ENCODE measurements at regions not wholly inside any gene's neighbourhood (a gene's known extent, or its start where the extent isn't known, plus 50 kb on each side); places are given as distances from the start of the nearest gene placed in this dataset.

- POLR2A ChIA-PET = no interaction called here
- DNase-seq (ENCODE audit: extremely low spot score) = no peak
- CTCF ChIA-PET = interaction anchor here (2.3 kb wide), 1 partner anchor 13 kb away, joined by 5 read pairs; no protein-coding TSS in a partner anchor
- TF ChIP-seq, protein P1, sequence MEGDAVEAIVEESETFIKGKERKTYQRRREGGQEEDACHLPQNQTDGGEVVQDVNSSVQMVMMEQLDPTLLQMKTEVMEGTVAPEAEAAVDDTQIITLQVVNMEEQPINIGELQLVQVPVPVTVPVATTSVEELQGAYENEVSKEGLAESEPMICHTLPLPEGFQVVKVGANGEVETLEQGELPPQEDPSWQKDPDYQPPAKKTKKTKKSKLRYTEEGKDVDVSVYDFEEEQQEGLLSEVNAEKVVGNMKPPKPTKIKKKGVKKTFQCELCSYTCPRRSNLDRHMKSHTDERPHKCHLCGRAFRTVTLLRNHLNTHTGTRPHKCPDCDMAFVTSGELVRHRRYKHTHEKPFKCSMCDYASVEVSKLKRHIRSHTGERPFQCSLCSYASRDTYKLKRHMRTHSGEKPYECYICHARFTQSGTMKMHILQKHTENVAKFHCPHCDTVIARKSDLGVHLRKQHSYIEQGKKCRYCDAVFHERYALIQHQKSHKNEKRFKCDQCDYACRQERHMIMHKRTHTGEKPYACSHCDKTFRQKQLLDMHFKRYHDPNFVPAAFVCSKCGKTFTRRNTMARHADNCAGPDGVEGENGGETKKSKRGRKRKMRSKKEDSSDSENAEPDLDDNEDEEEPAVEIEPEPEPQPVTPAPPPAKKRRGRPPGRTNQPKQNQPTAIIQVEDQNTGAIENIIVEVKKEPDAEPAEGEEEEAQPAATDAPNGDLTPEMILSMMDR (IDR thresholded peaks at IDR 0.05; ENCODE audit: control extremely low read depth, extremely low read depth, low read depth, missing control alignments) = no peak
Observed at GRCh38 chr11:33574331-33574730, 126.3 kb downstream of the C11orf91 start.

DNA sequence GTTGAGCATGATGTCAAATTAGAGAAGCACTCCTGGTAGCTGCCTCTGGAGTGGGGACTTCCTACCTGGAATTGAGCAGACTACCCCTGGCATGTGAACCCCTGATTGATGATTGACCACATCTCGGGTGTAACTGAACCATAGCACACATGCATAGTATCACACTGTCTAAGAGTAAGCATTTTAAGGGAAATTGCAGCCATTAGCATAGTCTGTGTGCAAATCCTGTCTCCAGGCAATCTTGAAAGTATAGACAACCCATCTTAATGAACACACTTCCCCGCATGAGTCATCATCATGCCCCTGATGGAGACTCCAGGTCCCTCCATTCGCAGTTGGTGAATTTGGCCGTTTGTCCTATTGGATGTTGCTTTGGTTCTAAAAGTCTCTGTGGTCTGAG lies 131.3 kb downstream of the C11orf91 start:
- POLR2A ChIA-PET = interaction anchor here (0.7 kb wide), 1 partner anchor 24 kb away, joined by 5 read pairs; no protein-coding TSS in a partner anchor
- DNase-seq (ENCODE audit: extremely low spot score) = no peak
- TF ChIP-seq, protein P1 (IDR thresholded peaks at IDR 0.05; ENCODE audit: control extremely low read depth, extremely low read depth, low read depth, missing control alignments) = no peak
- CTCF ChIA-PET = interaction anchor here (1.0 to 4.3 kb wide), 4 partner anchors 10 to 42 kb away, joined by 3 to 12 read pairs (median 4); no protein-coding TSS in a partner anchor

GRCh38 chr11:33567004-33567403 lies 133.6 kb downstream of the C11orf91 start:
- POLR2A ChIA-PET = no interaction called here
- CTCF ChIA-PET = interaction anchor here (0.9 to 4.3 kb wide), 4 partner anchors 8 to 25 kb away, joined by 4 to 12 read pairs (median 6); no protein-coding TSS in a partner anchor
- TF ChIP-seq, protein P1 (IDR thresholded peaks at IDR 0.05; ENCODE audit: control extremely low read depth, extremely low read depth, low read depth, missing control alignments) = no peak

GRCh38 chr11:33564856-33565453 lies 135.7 kb downstream of the C11orf91 start:
- CTCF ChIA-PET = interaction anchor here (1.0 to 1.6 kb wide), 2 partner anchors 11 to 21 kb away, joined by 4 read pairs; no protein-coding TSS in a partner anchor
- POLR2A ChIA-PET = no interaction called here
- no peak for DNase-seq (ENCODE audit: extremely low spot score)
- TF ChIP-seq, protein P1 (IDR thresholded peaks at IDR 0.05; ENCODE audit: control extremely low read depth, extremely low read depth, low read depth, missing control alignments) = no peak

More at GRCh38 chr11:33567004-33567403, 133.6 kb downstream of the C11orf91 start:
- no peak for DNase-seq (ENCODE audit: extremely low spot score)

GRCh38 chr11:33560729-33561128 lies 139.9 kb downstream of the C11orf91 start:
- CTCF ChIA-PET = interaction anchor here (3.1 kb wide), 1 partner anchor 8 kb away, joined by 12 read pairs; no protein-coding TSS in a partner anchor
- POLR2A ChIA-PET = no interaction called here
- TF ChIP-seq, protein P1 (IDR thresholded peaks at IDR 0.05; ENCODE audit: control extremely low read depth, extremely low read depth, low read depth, missing control alignments) = no peak
- no peak for DNase-seq (ENCODE audit: extremely low spot score)

DNA sequence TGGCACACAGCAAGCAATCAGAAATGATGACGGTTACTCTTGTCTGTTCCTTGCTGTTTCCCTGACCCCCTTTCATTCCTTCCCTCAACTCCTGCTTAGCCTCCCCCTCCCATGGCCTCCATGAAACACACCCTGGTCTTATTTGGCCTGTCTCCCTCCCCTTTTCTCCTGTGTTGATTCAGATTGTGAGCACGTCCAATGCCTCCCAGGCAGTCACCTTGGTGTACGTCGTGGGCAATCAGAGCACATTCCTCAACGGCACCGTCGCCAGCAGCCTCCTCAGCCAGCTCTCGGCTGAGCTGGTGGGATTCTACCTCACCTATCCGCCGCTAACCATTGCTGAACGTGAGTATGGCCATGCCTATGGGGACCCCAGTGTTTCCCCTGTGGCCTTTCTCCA lies 141.1 kb downstream of the C11orf91 start:
- TF ChIP-seq, protein P1 (IDR thresholded peaks at IDR 0.05; ENCODE audit: control extremely low read depth, extremely low read depth, low read depth, missing control alignments) = no peak
- DNase-seq (ENCODE audit: extremely low spot score) = no peak
- ChIA-PET POLR2A (no interaction called here), CTCF (interaction anchor here (3.1 kb wide), 1 partner anchor 9 kb away, joined by 12 read pairs; no protein-coding TSS in a partner anchor)

All from GM10248 (cell line).